ENCODE measurements at regions not wholly inside any gene's neighbourhood (a gene's known extent, or its start where the extent isn't known, plus 50 kb on each side); places are given as distances from the start of the nearest gene placed in this dataset.

DNA sequence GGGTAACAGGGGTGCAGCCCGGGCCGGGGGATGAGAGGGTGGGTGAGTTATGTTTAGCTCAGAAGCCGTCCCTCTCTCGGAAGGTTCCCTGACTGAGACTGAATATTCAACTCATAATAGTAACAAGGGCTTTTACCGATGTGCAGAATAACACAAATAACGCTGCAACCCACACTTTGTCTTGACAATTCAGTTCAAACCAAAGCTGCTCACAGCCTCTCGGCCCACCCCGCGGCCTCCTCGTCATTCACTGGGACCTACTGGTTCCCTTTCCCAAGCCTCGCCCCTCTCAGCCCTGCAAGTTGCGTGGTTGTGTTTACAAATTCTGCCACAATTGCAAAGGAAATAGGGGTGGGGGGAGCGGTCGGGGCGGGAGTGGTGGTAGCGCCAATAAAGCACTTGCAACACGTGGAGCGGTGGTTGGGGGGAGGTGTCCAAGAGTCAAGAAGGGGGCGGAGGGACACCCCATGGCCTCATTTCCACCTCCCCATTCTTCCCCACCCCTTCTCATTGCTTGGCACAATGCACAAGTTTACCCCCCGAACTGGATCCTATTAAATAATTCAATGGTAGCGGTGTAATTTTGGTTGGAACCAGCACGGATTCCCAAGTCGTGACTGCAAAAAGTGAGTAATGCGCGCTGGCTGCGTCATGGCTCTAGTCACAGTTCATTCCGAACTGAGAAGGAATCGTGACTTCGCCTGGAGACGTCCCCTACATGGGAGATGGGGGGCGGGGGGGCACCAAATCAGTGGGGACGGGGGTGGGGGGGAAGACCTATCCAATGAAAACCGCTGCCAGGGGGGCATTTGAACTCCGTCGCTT, 102.0 kb upstream of the HSD17B12 start:
- TF ChIP-seq CTCF (IDR thresholded peaks at IDR 0.05; ENCODE audit: control insufficient read depth, insufficient read depth, low read depth, low read length, missing control alignments) = no peak
- DNase-seq (ENCODE audit: low read depth) = no peak
- peak overlapping the region; percentile 47 for H3K4me3 ChIP-seq (ENCODE audit: control insufficient read depth, low read depth, low read length)

DNA sequence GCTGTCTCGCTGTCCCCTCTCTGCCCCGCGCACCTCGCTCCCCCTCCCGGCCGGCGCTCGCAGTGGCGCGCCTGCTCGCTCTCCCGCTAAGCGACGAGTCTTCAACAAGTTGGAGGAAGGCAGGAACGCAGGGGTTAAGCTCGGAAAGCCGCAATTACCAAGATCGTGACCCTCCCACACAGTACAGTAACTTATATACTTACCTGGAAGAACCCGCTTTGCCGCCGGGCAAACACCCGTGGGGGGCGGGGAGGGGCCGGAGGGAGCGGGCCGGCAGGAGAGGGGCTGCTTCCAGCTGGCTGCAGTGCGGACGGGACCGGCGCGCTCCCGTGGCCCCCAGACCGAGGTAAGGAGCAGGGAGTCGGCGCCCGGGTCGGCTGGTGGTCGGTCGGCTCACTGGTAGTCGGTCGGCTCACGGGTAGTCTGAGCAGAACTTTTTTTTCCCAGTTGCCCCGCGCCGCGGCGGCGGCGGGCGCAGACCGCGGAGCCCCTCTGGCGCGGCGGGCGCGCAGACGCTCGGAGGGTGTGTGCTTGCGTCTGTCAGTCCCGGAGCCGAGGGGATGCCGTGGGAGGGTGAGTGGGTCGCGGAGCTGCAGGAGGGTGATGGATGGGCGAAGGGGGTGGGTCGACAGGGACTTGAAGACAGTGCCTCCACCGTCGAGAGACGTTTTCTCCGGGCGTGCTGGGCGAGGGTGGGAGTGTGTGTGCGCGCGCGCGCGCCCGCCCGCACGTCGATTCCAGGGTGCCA, 101.2 kb upstream of the HSD17B12 start:
- peak; percentile 43 for TF ChIP-seq CTCF (IDR thresholded peaks at IDR 0.05; ENCODE audit: control insufficient read depth, insufficient read depth, low read depth, low read length, missing control alignments)
- peak overlapping the region; percentile 47 for H3K4me3 ChIP-seq (ENCODE audit: control insufficient read depth, low read depth, low read length)
- no peak for DNase-seq (ENCODE audit: low read depth)

GRCh38 chr11:43579919-43580276, 100.6 kb upstream of the HSD17B12 start:
- no peak for DNase-seq (ENCODE audit: low read depth)
- TF ChIP-seq CTCF (IDR thresholded peaks at IDR 0.05; ENCODE audit: control insufficient read depth, insufficient read depth, low read depth, low read length, missing control alignments) = no peak
- H3K4me3 ChIP-seq (ENCODE audit: control insufficient read depth, low read depth, low read length) = peak overlapping the region; percentile 47

DNA sequence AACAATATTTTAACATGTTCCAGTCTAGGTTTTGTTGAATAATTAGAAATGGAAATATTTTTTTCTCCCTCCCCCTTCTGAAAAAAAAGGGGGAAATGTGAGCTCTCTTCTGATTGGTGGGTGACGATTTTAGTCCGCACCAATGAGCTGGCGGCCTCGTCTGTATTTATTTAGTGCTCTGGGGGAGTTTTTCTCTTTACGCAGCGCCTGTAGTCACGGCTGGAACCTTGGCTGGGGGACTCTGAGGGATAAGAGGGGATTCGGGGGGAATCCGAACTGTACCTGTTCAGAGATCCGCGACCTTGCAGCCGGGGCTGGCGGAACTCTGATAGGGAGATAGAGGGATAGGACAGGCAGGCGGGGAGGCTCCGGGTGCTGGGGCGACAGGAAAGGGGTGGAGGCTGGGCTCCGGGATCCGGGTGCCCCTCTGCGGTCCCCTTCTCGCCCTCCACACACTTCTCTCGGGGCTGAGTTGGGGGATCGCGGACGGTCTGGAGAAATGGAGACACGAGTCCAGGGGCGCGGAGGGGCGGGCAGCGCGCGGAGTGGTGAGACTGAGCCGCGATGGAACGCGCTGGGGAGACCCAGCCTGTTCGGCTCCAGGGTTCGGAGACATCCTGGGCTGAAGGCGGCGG, 99.7 kb upstream of the HSD17B12 start:
- no peak for DNase-seq (ENCODE audit: low read depth)
- TF ChIP-seq CTCF (IDR thresholded peaks at IDR 0.05; ENCODE audit: control insufficient read depth, insufficient read depth, low read depth, low read length, missing control alignments) = no peak
- H3K4me3 ChIP-seq (ENCODE audit: control insufficient read depth, low read depth, low read length) = peak overlapping the region; percentile 31

GRCh38 chr11:43581370-43582023, 99.0 kb upstream of the HSD17B12 start:
- no peak for TF ChIP-seq CTCF (IDR thresholded peaks at IDR 0.05; ENCODE audit: control insufficient read depth, insufficient read depth, low read depth, low read length, missing control alignments)
- H3K4me3 ChIP-seq (ENCODE audit: control insufficient read depth, low read depth, low read length) = no peak overlapping the region; the same call in 1 of the 2 replicates
- no peak for DNase-seq (ENCODE audit: low read depth)

Measured in AG09309 (cell line).